Adrenal gland (tissue), 5 donors: ENCODE measurements at regions not wholly inside any gene's neighbourhood (a gene's known extent, or its start where the extent isn't known, plus 50 kb on each side); places are given as distances from the start of the nearest gene placed in this dataset.

Source experiments
- CTCF ChIP-seq, 6 experiments: fragments of 450-650 bp in 4 of 6; fragments of 200-600 bp in 2 of 6; sonication (generic) in 1 of 6; IDR thresholded peaks; 1 replicate in 5 of 6; 2 replicates in 1 of 6; pipeline versions ENCODE4 v1.5.1 to v1.8.0; 2016 to 2021; ENCODE audit warnings: antibody characterized with exemption in 6 of 6, mild to moderate bottlenecking in 2 of 6, moderate library complexity in 1 of 6
- POLR2A ChIP-seq, 2 donors: fragments of 450-650 bp; IDR thresholded peaks; one replicate each; pipeline ENCODE4 v1.6.1; 2017; ENCODE audit warnings: antibody characterized with exemption in 2 of 2, mild to moderate bottlenecking in 2 of 2, moderate library complexity in 1 of 2
- donor health status: DM: no; HTN: no; CAD: no.

- TF ChIP-seq CTCF (IDR thresholded peaks at IDR 0.05) (no peak), POLR2A (IDR thresholded peaks at IDR 0.05) (no peak)
Measured at GRCh38 chr13:60334310-60334709, 62.7 kb upstream of the TDRD3 start.
